Heart left ventricle (tissue), 13 donors: ENCODE measurements at regions not wholly inside any gene's neighbourhood (a gene's known extent, or its start where the extent isn't known, plus 50 kb on each side); places are given as distances from the start of the nearest gene placed in this dataset.

Experiments used
- CTCF ChIP-seq, 12 donors: fragments of 200-600 bp; sonication (generic) in 4 of 12; IDR thresholded peaks; one replicate each; pipeline versions ENCODE4 v1.5.0 to v1.8.0; 2018 to 2022; ENCODE audit warnings: antibody characterized with exemption in 12 of 12, mild to moderate bottlenecking in 5 of 12
- POLR2A ChIP-seq, 2 donors: fragments of 450-650 bp; IDR thresholded peaks; one replicate each; pipeline ENCODE4 v1.6.1; 2017; ENCODE audit warnings: antibody characterized with exemption in 2 of 2, mild to moderate bottlenecking in 2 of 2, moderate library complexity in 2 of 2
- donor health status: ischemic (EF 13 %, LVEDD 7.1; RV severe dilation, severe dysfunction).
- donor health status: DM: no; HTN: yes; CAD: no.
- donor health status: DM: no; HTN: no; CAD: no.
- donor health status: ischemic (EF 25% LVEDD 6.9; RV normal size, moderate dysfunction).
- donor health status: ischemic (EF 25% LVEDD 5.7; RV mildly dilated, moderate dysfunction).
- donor health status: ischemic (EF 35%, LVEDD 5.7; RV mildly dilated, moderate dysfunction).
- donor health status: nonischemic (EF 11% LVEDD 7.7; RV severe dilation, severe dysfunction).
- donor health status: DM: yes; HTN: yes; CAD: no.
- donor health status: PGD.
- donor health status: ischemic (EF 29% LVEDD 5.4; RV normal size, mild dysfunction).
- donor health status: nonischemic (EF 23%, LVEDD 6.1; RV moderate dilation, normal function).

GRCh38 chr4:64564126-64564525 lies 154.9 kb upstream of the TECRL start:
- TF ChIP-seq CTCF (IDR thresholded peaks at IDR 0.05) (no peak), POLR2A (IDR thresholded peaks at IDR 0.05) (no peak)
